GM12873 (cell line): ENCODE measurements at regions not wholly inside any gene's neighbourhood (a gene's known extent, or its start where the extent isn't known, plus 50 kb on each side); places are given as distances from the start of the nearest gene placed in this dataset.

Experiments
- CTCF ChIP-seq: IDR thresholded peaks from 2 replicates; pipeline ENCODE4 v1.5.1; 2012; ENCODE audit warnings: low read depth, mild to moderate bottlenecking, moderate library complexity, low read length, control low read depth; ENCODE audit not compliant: insufficient read depth; ENCODE audit errors: missing control alignments

GRCh38 chr10:78196964-78197363, 163.3 kb downstream of the RPS24 start:
- TF ChIP-seq CTCF, result no peak

- TF ChIP-seq CTCF, result no peak
Measured at GRCh38 chr10:78197628-78198272, 164.1 kb downstream of the RPS24 start.

GRCh38 chr10:78199005-78199725, 165.5 kb downstream of the RPS24 start:
- TF ChIP-seq CTCF, result no peak

GRCh38 chr10:78199759-78200158, 166.1 kb downstream of the RPS24 start:
- no peak for TF ChIP-seq CTCF

- TF ChIP-seq CTCF, result no peak
Measured at GRCh38 chr10:78200686-78201085, 167.0 kb downstream of the RPS24 start.

GRCh38 chr10:78202386-78202785, 168.7 kb downstream of the RPS24 start:
- TF ChIP-seq CTCF, result no peak

GRCh38 chr10:78203915-78204818, 170.5 kb downstream of the RPS24 start:
- no peak for TF ChIP-seq CTCF
